Suprapubic skin (tissue), 4 donors: ENCODE measurements at regions not wholly inside any gene's neighbourhood (a gene's known extent, or its start where the extent isn't known, plus 50 kb on each side); places are given as distances from the start of the nearest gene placed in this dataset.

Experiments used
- DNase-seq, 2 donors: peaks; one replicate each; pipeline ENCODE4 v3.0.0-alpha.2; 2019; ENCODE audit warnings: low spot score in 2 of 2
- H3K27ac ChIP-seq: fragments of 200-600 bp; sonication (generic); one replicate; pipeline ENCODE4 v1.5.1; 2019
- H3K27me3 ChIP-seq: fragments of 200-600 bp; sonication (generic); one replicate; pipeline ENCODE4 v1.5.1; 2019
- H3K36me3 ChIP-seq: fragments of 200-600 bp; sonication (generic); one replicate; pipeline ENCODE4 v1.5.1; 2019
- H3K4me1 ChIP-seq: fragments of 200-600 bp; sonication (generic); one replicate; pipeline ENCODE4 v1.5.1; 2019
- H3K4me3 ChIP-seq: fragments of 200-600 bp; sonication (generic); one replicate; pipeline ENCODE4 v1.5.1; 2019; ENCODE audit warnings: mild to moderate bottlenecking
- H3K9me3 ChIP-seq: fragments of 200-600 bp; sonication (generic); one replicate; pipeline ENCODE4 v1.5.1; 2019
- EP300 ChIP-seq: sonication (generic); formaldehyde crosslinking; IDR thresholded peaks from one replicate; pipeline ENCODE4 v1.6.1; 2017; ENCODE audit warnings: antibody characterized with exemption
- POLR2A ChIP-seq, 2 donors: fragments of 450-650 bp; IDR thresholded peaks; one replicate each; pipeline ENCODE4 v1.6.1; 2017; ENCODE audit warnings: antibody characterized with exemption in 2 of 2, mild to moderate bottlenecking in 2 of 2, moderate library complexity in 2 of 2
- POLR2AphosphoS5 ChIP-seq, 3 donors: sonication (generic); formaldehyde crosslinking; IDR thresholded peaks; one replicate each; pipeline ENCODE4 v1.6.1; 2017; ENCODE audit warnings: antibody characterized with exemption in 3 of 3
- WGBS: methylation state at CpG from one replicate; pipeline ENCODE4 v1.1.5; 2018; 5-methylcytosine and 5-hydroxymethylcytosine counted together
- TF ChIP-seq, protein P1 (sequence below), 2 donors: fragments of 200-600 bp in 1 of 2; fragments of 450-650 bp in 1 of 2; sonication (generic) in 1 of 2; IDR thresholded peaks; one replicate each; pipeline ENCODE4 v1.5.1; 2016 to 2019; ENCODE audit warnings: antibody characterized with exemption in 2 of 2, mild to moderate bottlenecking in 1 of 2, moderate library complexity in 1 of 2

DNA sequence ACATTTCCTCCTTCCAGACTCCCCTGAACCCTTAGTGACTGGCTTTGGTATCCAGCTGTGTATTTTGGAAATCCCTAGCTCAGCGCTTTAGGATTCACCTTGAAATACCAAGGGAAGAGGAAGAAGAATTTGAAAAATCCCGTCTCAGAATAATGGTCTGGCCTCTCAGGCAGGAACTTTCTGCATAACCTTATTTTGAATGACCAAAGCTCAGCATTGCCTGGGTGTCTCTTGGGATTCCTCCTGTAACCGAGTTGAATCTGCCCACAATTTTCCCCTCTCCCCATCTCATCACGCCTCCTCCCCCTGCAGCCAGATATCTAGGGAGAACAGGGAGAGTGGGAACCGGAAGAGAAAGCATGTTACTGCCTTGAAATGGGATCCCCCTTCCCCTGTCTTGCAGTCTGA is 116.2 kb downstream of the SMIM20 start:
- Histone ChIP-seq H3K36me3 (no peaks in the 10 kb centered on the region), H3K9me3 (no peaks in the 10 kb centered on the region), H3K27ac (no peak overlapping the region), H3K27me3 (no peaks in the 10 kb centered on the region), H3K4me3 (no peak overlapping the region), H3K4me1 (peaks cover 22% of the 10 kb centered on the region)
- TF ChIP-seq POLR2AphosphoS5 (IDR thresholded peaks at IDR 0.05) (no peak), EP300 (no peak), POLR2A (IDR thresholded peaks at IDR 0.05) (no peak)
- TF ChIP-seq, protein P1, sequence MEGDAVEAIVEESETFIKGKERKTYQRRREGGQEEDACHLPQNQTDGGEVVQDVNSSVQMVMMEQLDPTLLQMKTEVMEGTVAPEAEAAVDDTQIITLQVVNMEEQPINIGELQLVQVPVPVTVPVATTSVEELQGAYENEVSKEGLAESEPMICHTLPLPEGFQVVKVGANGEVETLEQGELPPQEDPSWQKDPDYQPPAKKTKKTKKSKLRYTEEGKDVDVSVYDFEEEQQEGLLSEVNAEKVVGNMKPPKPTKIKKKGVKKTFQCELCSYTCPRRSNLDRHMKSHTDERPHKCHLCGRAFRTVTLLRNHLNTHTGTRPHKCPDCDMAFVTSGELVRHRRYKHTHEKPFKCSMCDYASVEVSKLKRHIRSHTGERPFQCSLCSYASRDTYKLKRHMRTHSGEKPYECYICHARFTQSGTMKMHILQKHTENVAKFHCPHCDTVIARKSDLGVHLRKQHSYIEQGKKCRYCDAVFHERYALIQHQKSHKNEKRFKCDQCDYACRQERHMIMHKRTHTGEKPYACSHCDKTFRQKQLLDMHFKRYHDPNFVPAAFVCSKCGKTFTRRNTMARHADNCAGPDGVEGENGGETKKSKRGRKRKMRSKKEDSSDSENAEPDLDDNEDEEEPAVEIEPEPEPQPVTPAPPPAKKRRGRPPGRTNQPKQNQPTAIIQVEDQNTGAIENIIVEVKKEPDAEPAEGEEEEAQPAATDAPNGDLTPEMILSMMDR (IDR thresholded peaks at IDR 0.05) = no peak
- 56% methylated on average over 5 of the region's 5 CpGs for WGBS
- DNase-seq = no peak

DNA sequence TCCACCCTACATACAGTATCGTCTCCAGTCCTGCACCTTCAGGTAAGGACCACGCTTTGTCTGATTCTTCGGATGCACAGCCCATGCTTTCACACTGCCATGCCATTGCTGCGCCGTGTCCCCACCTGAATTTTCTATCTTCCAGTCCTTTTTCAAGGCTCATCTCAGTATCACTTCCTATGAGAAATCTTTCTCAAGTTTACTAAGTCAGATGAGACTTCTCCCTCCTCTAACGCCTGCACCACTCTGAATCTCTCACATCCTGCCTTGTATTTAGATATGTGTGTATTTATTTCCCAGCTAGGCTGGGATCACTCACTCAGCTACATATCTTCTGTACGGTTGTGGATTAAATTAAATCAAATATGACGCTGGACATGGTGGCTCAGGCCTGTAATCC is 116.8 kb downstream of the SMIM20 start:
- H3K4me3 ChIP-seq = no peak overlapping the region
- TF ChIP-seq EP300 (no peak), POLR2A (IDR thresholded peaks at IDR 0.05) (no peak), POLR2AphosphoS5 (IDR thresholded peaks at IDR 0.05) (no peak)
- TF ChIP-seq, protein P1 (IDR thresholded peaks at IDR 0.05) = no peak
- H3K27me3 ChIP-seq = no peaks in the 10 kb centered on the region
- H3K27ac ChIP-seq = no peak overlapping the region
- no peaks in the 10 kb centered on the region for H3K9me3 ChIP-seq
- no peaks in the 10 kb centered on the region for H3K36me3 ChIP-seq
- peaks cover 22% of the 10 kb centered on the region for H3K4me1 ChIP-seq
- DNase-seq = no peak
- WGBS = 92% methylated on average over 8 of the region's 8 CpGs

DNA sequence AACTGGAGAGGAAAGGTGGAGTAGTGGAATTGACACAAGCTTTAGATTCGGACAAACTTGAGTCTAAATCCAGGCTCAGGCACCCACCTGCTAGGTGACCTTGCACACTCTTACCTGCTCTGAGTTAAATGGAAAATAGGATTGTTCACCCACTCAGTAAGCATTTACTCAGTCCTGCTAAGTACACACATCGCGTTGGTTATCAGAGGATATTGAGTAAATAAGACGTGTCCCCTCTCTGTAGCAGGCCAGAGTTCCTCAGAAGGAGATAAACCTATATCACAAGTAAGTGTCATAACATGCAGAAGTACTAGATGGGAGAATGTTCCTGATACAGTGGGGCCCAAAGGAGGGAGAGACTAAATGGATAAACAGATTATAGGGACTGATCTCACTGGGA is 117.7 kb downstream of the SMIM20 start:
- H3K36me3 ChIP-seq = no peaks in the 10 kb centered on the region
- H3K27ac ChIP-seq = no peak overlapping the region
- H3K9me3 ChIP-seq = no peaks in the 10 kb centered on the region
- no peaks in the 10 kb centered on the region for H3K27me3 ChIP-seq
- H3K4me3 ChIP-seq = no peak overlapping the region
- DNase-seq = no peak
- H3K4me1 ChIP-seq = peaks cover 22% of the 10 kb centered on the region
- TF ChIP-seq POLR2A (IDR thresholded peaks at IDR 0.05) (no peak), EP300 (no peak), POLR2AphosphoS5 (IDR thresholded peaks at IDR 0.05) (no peak)
- TF ChIP-seq, protein P1 (IDR thresholded peaks at IDR 0.05) = no peak
- WGBS = 95% methylated on average over 4 of the region's 4 CpGs

DNA sequence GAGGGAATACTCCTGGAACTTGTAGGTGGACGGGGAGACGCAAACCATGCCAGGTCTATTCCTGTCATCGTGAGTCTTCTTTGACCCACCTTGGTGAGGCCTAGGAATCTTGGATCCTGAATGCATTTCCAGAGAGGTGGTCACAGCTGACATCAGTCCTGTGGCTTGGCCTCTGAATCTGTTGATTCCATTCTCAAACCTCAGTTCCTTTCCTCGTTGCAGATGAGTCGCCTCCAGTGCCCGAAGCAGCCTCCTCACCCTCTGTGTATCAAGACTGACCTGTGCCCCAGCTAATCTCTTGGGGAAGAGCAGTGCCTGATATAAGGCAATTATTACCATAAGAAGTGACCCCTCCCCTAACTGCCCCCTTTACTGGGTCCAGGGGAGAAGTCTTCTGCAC is 118.1 kb downstream of the SMIM20 start:
- no peak for DNase-seq
- TF ChIP-seq POLR2AphosphoS5 (IDR thresholded peaks at IDR 0.05) (no peak), POLR2A (IDR thresholded peaks at IDR 0.05) (no peak), EP300 (no peak)
- TF ChIP-seq, protein P1 (IDR thresholded peaks at IDR 0.05) = no peak
- H3K9me3 ChIP-seq = no peaks in the 10 kb centered on the region
- no peaks in the 10 kb centered on the region for H3K27me3 ChIP-seq
- H3K27ac ChIP-seq = peak overlapping the region; percentile 69
- H3K36me3 ChIP-seq = no peaks in the 10 kb centered on the region
- H3K4me1 ChIP-seq = peaks cover 22% of the 10 kb centered on the region
- H3K4me3 ChIP-seq = no peak overlapping the region
- WGBS = 75% methylated on average over 6 of the region's 6 CpGs

DNA sequence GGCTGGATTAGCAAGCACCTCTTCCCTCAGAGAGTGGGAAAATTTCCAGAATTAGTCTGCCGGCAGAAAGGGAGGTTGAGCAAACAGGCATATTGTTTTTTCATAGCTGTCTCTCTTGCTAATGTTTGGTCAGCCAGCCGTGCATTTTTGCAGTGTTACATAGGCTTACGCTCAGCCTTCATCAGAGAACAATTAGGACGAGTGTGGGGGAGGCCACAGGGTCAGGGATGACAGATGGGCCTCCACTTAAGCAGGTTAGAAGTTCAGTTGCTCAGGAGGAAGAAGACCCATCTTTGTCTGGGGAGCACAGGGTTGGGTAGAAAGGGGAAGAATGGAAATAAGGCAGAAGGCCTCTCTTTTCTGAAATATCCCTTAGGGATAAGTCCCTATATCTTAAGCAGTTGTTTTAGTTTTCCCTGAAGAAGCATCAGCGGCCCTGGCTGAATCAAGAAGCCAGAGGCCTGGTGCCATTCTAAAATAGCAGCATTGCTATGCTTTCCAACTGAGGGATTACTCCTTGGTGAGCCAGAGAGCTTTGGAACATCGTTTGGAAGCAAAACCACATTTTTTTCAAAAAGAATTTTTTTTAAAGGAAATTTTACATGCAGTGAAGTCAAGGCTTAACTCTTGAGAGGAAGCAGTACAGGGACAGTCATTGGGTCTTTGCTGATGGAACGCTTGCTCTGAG is 118.8 kb downstream of the SMIM20 start:
- DNase-seq = no peak
- Histone ChIP-seq H3K9me3 (no peaks in the 10 kb centered on the region), H3K27me3 (no peaks in the 10 kb centered on the region), H3K4me1 (peaks cover 22% of the 10 kb centered on the region), H3K36me3 (no peaks in the 10 kb centered on the region), H3K27ac (peak overlapping the region; percentile 69), H3K4me3 (no peak overlapping the region)
- TF ChIP-seq EP300 = no peak
- TF ChIP-seq, protein P1 (IDR thresholded peaks at IDR 0.05) = no peak
- WGBS = 43% methylated on average over 7 of the region's 7 CpGs
